ENCODE measurements at regions not wholly inside any gene's neighbourhood (a gene's known extent, or its start where the extent isn't known, plus 50 kb on each side); places are given as distances from the start of the nearest gene placed in this dataset.

- H3K4me3 ChIP-seq (ENCODE audit: low read length), result no peak overlapping the region
- H3K27me3 ChIP-seq (ENCODE audit: control insufficient read depth, insufficient read depth, low read length), result no peaks in the 10 kb centered on the region
- no peaks in the 10 kb centered on the region for H3K9me3 ChIP-seq (ENCODE audit: control insufficient read depth, insufficient read depth, low read length)
- H3K4me1 ChIP-seq (ENCODE audit: control insufficient read depth, insufficient read depth, low read length), result no peaks in the 10 kb centered on the region
- no peaks in the 10 kb centered on the region for H3K36me3 ChIP-seq (ENCODE audit: control insufficient read depth, insufficient read depth, low read length)
- H3K27ac ChIP-seq (ENCODE audit: low read length), result no peak overlapping the region
- DNase-seq (ENCODE audit: low read depth, low spot score), result no peak
These were observed 1229.7 kb downstream of the GRIK2 start for GRCh38 chr6:102623201-102623600.

DNA sequence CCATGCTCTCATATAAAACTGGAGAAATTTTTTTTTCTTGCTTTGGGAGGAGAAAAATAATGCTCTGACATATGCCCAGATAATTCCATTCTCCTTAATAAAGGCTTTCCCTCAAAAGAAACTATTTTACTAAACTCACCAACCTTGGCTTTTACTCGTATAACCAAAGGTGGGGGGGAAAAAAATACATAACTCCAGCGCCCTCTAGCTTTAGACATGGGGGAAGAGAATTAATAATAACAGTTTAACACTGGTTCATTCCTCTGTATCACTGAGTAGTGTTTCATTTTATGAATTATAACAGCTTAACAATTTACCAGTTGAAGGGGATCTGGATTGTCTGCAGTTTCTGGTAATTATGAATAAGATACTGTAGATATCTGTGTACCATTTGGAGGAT is 1226.1 kb downstream of the GRIK2 start:
- Histone ChIP-seq H3K9me3 (ENCODE audit: control insufficient read depth, insufficient read depth, low read length) (no peaks in the 10 kb centered on the region; the same call in 1 of the 2 replicates), H3K27me3 (ENCODE audit: control insufficient read depth, insufficient read depth, low read length) (no peaks in the 10 kb centered on the region), H3K27ac (ENCODE audit: low read length) (no peak overlapping the region), H3K4me1 (ENCODE audit: control insufficient read depth, insufficient read depth, low read length) (no peaks in the 10 kb centered on the region), H3K36me3 (ENCODE audit: control insufficient read depth, insufficient read depth, low read length) (no peaks in the 10 kb centered on the region), H3K4me3 (ENCODE audit: low read length) (no peak overlapping the region)
- WGBS (ENCODE audit: insufficient coverage, insufficient read length), result no CpG with 5 or more reads among the region's 2 CpGs
- no peak for DNase-seq (ENCODE audit: low read depth, low spot score)

DNA sequence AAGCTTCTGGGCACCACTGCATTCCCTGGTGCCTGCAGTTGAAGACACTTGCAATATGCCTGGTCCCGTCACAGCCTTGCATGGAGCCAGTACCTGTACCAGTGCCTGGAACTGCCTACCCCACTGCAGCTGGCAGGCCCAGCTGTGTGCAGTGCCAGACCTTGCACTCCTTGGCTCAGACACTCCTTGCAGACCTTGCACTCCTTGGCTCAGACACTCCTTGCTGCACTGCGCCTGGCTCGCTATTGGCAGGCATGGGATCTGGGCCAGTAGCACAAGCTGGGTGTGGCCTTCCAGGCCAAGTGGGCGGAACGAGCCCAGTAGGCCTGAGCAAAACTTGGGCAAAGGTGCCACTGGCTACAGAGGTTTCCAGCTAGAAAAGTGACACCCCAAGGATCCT is 1189.1 kb downstream of the GRIK2 start:
- no CpG with 5 or more reads among the region's 5 CpGs for WGBS (ENCODE audit: insufficient coverage, insufficient read length)
- H3K9me3 ChIP-seq (ENCODE audit: control insufficient read depth, insufficient read depth, low read length), result 0 out of 2 replicates have a peak, but pooled peaks cover 2% of the 10 kb centered on the region
- no peaks in the 10 kb centered on the region for H3K36me3 ChIP-seq (ENCODE audit: control insufficient read depth, insufficient read depth, low read length)
- H3K4me3 ChIP-seq (ENCODE audit: low read length), result no peak overlapping the region
- no peaks in the 10 kb centered on the region for H3K27me3 ChIP-seq (ENCODE audit: control insufficient read depth, insufficient read depth, low read length)
- no peak overlapping the region for H3K27ac ChIP-seq (ENCODE audit: low read length)
- no peak for DNase-seq (ENCODE audit: low read depth, low spot score)
- no peaks in the 10 kb centered on the region for H3K4me1 ChIP-seq (ENCODE audit: control insufficient read depth, insufficient read depth, low read length)

- 0 out of 2 replicates have a peak, but pooled peaks cover 2% of the 10 kb centered on the region for H3K9me3 ChIP-seq (ENCODE audit: control insufficient read depth, insufficient read depth, low read length)
- no peak overlapping the region for H3K27ac ChIP-seq (ENCODE audit: low read length)
- no peaks in the 10 kb centered on the region for H3K27me3 ChIP-seq (ENCODE audit: control insufficient read depth, insufficient read depth, low read length)
- no peaks in the 10 kb centered on the region for H3K36me3 ChIP-seq (ENCODE audit: control insufficient read depth, insufficient read depth, low read length)
- no CpG with 5 or more reads among the region's 11 CpGs for WGBS (ENCODE audit: insufficient coverage, insufficient read length)
- H3K4me3 ChIP-seq (ENCODE audit: low read length), result no peak overlapping the region
- H3K4me1 ChIP-seq (ENCODE audit: control insufficient read depth, insufficient read depth, low read length), result no peaks in the 10 kb centered on the region
- DNase-seq (ENCODE audit: low read depth, low spot score), result no peak
These were observed 1188.0 kb downstream of the GRIK2 start for GRCh38 chr6:102581378-102582124.

GRCh38 chr6:102571236-102571908 is 1177.9 kb downstream of the GRIK2 start:
- WGBS (ENCODE audit: insufficient coverage, insufficient read length), result no CpG with 5 or more reads among the region's 2 CpGs
- Histone ChIP-seq H3K9me3 (ENCODE audit: control insufficient read depth, insufficient read depth, low read length) (no peaks in the 10 kb centered on the region), H3K27ac (ENCODE audit: low read length) (no peak overlapping the region), H3K27me3 (ENCODE audit: control insufficient read depth, insufficient read depth, low read length) (no peaks in the 10 kb centered on the region), H3K4me3 (ENCODE audit: low read length) (no peak overlapping the region), H3K36me3 (ENCODE audit: control insufficient read depth, insufficient read depth, low read length) (no peaks in the 10 kb centered on the region), H3K4me1 (ENCODE audit: control insufficient read depth, insufficient read depth, low read length) (no peaks in the 10 kb centered on the region)
- no peak for DNase-seq (ENCODE audit: low read depth, low spot score)

DNA sequence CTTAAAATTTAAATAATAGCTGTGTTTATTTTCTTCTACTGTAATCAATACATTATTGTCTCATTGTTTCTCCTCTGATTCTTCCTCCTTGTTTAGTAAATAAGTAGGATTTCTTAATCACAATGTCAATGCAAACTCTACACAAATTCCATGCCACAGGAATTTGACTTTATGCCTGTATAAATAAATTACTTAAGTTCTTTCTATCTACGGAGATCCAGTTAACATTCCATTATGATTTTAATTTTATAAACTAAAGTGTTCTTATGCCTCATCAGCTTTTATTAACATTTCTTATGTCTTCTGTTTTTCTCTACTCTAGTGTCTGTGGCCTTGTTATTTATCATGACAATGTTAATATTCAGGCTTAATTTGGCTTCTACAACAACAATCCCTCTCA is 1169.2 kb downstream of the GRIK2 start:
- Histone ChIP-seq H3K27ac (ENCODE audit: low read length) (no peak overlapping the region), H3K27me3 (ENCODE audit: control insufficient read depth, insufficient read depth, low read length) (no peaks in the 10 kb centered on the region), H3K4me1 (ENCODE audit: control insufficient read depth, insufficient read depth, low read length) (no peaks in the 10 kb centered on the region), H3K36me3 (ENCODE audit: control insufficient read depth, insufficient read depth, low read length) (no peaks in the 10 kb centered on the region), H3K9me3 (ENCODE audit: control insufficient read depth, insufficient read depth, low read length) (no peaks in the 10 kb centered on the region), H3K4me3 (ENCODE audit: low read length) (no peak overlapping the region)
- no CpG with 5 or more reads among the region's 1 CpG for WGBS (ENCODE audit: insufficient coverage, insufficient read length)
- no peak for DNase-seq (ENCODE audit: low read depth, low spot score)

- H3K27me3 ChIP-seq (ENCODE audit: control insufficient read depth, insufficient read depth, low read length), result no peaks in the 10 kb centered on the region
- DNase-seq (ENCODE audit: low read depth, low spot score), result no peak
- H3K9me3 ChIP-seq (ENCODE audit: control insufficient read depth, insufficient read depth, low read length), result no peaks in the 10 kb centered on the region
- no peak overlapping the region for H3K4me3 ChIP-seq (ENCODE audit: low read length)
- no peak overlapping the region for H3K27ac ChIP-seq (ENCODE audit: low read length)
- no peaks in the 10 kb centered on the region for H3K36me3 ChIP-seq (ENCODE audit: control insufficient read depth, insufficient read depth, low read length)
- H3K4me1 ChIP-seq (ENCODE audit: control insufficient read depth, insufficient read depth, low read length), result no peaks in the 10 kb centered on the region
These were observed 1159.7 kb downstream of the GRIK2 start for GRCh38 chr6:102553214-102553613.

DNA sequence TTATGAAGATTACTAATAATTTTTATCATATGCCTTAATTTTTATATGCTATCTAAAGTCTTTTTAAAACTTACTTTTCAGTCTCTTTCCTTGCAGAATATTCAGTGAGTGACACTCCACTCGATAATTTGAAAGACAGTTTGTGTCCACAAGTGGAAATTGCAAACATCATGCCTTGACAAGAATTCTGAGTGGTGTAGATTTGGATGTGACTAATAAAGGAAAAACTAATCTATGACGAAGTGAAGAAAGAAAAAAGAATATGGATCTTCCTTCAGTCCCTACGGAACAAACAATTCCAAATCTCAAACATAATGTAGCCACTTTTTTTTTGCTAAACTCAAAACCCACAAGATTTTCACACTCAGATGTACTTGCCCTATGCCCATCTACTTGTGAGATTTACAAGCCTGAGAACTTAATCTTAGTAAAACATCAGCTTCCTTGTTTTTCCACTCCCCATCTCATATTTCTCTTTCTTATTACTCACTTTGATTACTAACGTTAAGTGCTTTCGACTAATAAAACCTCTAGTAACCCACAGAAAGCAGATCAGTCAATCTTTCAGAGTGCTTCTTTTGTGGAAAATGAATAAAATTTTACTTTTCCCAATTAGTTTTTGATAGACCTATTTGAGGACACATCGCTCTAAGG is 1155.8 kb downstream of the GRIK2 start:
- H3K27me3 ChIP-seq (ENCODE audit: control insufficient read depth, insufficient read depth, low read length), result no peaks in the 10 kb centered on the region
- no peak for DNase-seq (ENCODE audit: low read depth, low spot score)
- H3K27ac ChIP-seq (ENCODE audit: low read length), result no peak overlapping the region
- no peak overlapping the region for H3K4me3 ChIP-seq (ENCODE audit: low read length)
- no peaks in the 10 kb centered on the region for H3K9me3 ChIP-seq (ENCODE audit: control insufficient read depth, insufficient read depth, low read length)
- no peaks in the 10 kb centered on the region for H3K4me1 ChIP-seq (ENCODE audit: control insufficient read depth, insufficient read depth, low read length)
- 100% methylated on average over 2 of the region's 6 CpGs for WGBS (ENCODE audit: insufficient coverage, insufficient read length)
- no peaks in the 10 kb centered on the region for H3K36me3 ChIP-seq (ENCODE audit: control insufficient read depth, insufficient read depth, low read length)

- DNase-seq (ENCODE audit: low read depth, low spot score), result no peak
- no peaks in the 10 kb centered on the region for H3K36me3 ChIP-seq (ENCODE audit: control insufficient read depth, insufficient read depth, low read length)
- no peaks in the 10 kb centered on the region for H3K9me3 ChIP-seq (ENCODE audit: control insufficient read depth, insufficient read depth, low read length)
- no peak overlapping the region for H3K4me3 ChIP-seq (ENCODE audit: low read length)
- no CpG with 5 or more reads among the region's 2 CpGs for WGBS (ENCODE audit: insufficient coverage, insufficient read length)
- H3K27me3 ChIP-seq (ENCODE audit: control insufficient read depth, insufficient read depth, low read length), result no peaks in the 10 kb centered on the region
- no peaks in the 10 kb centered on the region for H3K4me1 ChIP-seq (ENCODE audit: control insufficient read depth, insufficient read depth, low read length)
- no peak overlapping the region for H3K27ac ChIP-seq (ENCODE audit: low read length)
These were observed 1131.8 kb downstream of the GRIK2 start for GRCh38 chr6:102525336-102525735.

GRCh38 chr6:102520966-102521365 is 1127.5 kb downstream of the GRIK2 start:
- no CpG with 5 or more reads among the region's 2 CpGs for WGBS (ENCODE audit: insufficient coverage, insufficient read length)
- Histone ChIP-seq H3K36me3 (ENCODE audit: control insufficient read depth, insufficient read depth, low read length) (no peaks in the 10 kb centered on the region), H3K4me1 (ENCODE audit: control insufficient read depth, insufficient read depth, low read length) (no peaks in the 10 kb centered on the region), H3K27ac (ENCODE audit: low read length) (no peak overlapping the region), H3K9me3 (ENCODE audit: control insufficient read depth, insufficient read depth, low read length) (no peaks in the 10 kb centered on the region), H3K27me3 (ENCODE audit: control insufficient read depth, insufficient read depth, low read length) (no peaks in the 10 kb centered on the region), H3K4me3 (ENCODE audit: low read length) (no peak overlapping the region)
- DNase-seq (ENCODE audit: low read depth, low spot score), result no peak

Measured in iPS DF 6.9 (cell line).